ENCODE measurements at regions not wholly inside any gene's neighbourhood (a gene's known extent, or its start where the extent isn't known, plus 50 kb on each side); places are given as distances from the start of the nearest gene placed in this dataset.

- H3K9me3 ChIP-seq (ENCODE audit: low read length): no peaks in the 10 kb centered on the region
- BruUV-seq (replicated peaks): no TSS peak
- POLR2A ChIA-PET (ENCODE audit: unreplicated experiment): no interaction called here
- H3K9me2 ChIP-seq (replicated peaks; ENCODE audit: low read length): no peaks in the 10 kb centered on the region
- no peaks in the 10 kb centered on the region for H4K20me1 ChIP-seq (ENCODE audit: low read length)
- no peak for ATAC-seq
- CTCF ChIA-PET: no interaction called here
- H3K4me3 ChIP-seq (ENCODE audit: low read length): no peak overlapping the region
- 0 out of 2 replicates have a peak overlapping the region, but pooled peaks have one; percentile 39 for H3K27ac ChIP-seq (ENCODE audit: low read length)
- H3K36me3 ChIP-seq (ENCODE audit: low read depth, low read length): no peaks in the 10 kb centered on the region
- TF ChIP-seq CTCF (conservative IDR thresholded peaks at IDR 0.05; ENCODE audit: low read depth, low read length): no peak
- no peak for TF ChIP-seq EZH2phosphoT487 (IDR thresholded peaks at IDR 0.05; ENCODE audit: borderline replicate concordance, low read length)
- TF ChIP-seq EZH2 (IDR thresholded peaks at IDR 0.05; ENCODE audit: low read length, unreplicated experiment): no peak
- H3K4me1 ChIP-seq (ENCODE audit: insufficient read depth, low read length): peaks cover 21% of the 10 kb centered on the region
- no peak overlapping the region for H3K4me2 ChIP-seq (ENCODE audit: low read length)
- DNase-seq: peak; percentile 15
- no peaks in the 10 kb centered on the region; the same call in 1 of the 2 replicates for H3K79me2 ChIP-seq (ENCODE audit: low read length)
- no peaks in the 10 kb centered on the region for H3K27me3 ChIP-seq (ENCODE audit: low read length)
- intact Hi-C loops (cut with micrococcal nuclease): no loop called here
- no peak overlapping the region for H3K9ac ChIP-seq (ENCODE audit: low read length)
- H3F3A ChIP-seq (ENCODE audit: low read length, unreplicated experiment): no peaks in the 10 kb centered on the region
- H2AFZ ChIP-seq (ENCODE audit: low read length): no peak overlapping the region
Measured at GRCh38 chr4:41408150-41408549, 129.8 kb upstream of the LIMCH1 start.

GRCh38 chr4:41408859-41409593 is 128.9 kb upstream of the LIMCH1 start:
- H3K27me3 ChIP-seq (ENCODE audit: low read length): no peaks in the 10 kb centered on the region
- intact Hi-C loops (cut with micrococcal nuclease): no loop called here
- ChIA-PET POLR2A (ENCODE audit: unreplicated experiment) (interaction anchor here (0.6 kb wide), 1 partner anchor 18 kb away, joined by 18 read pairs; no protein-coding TSS in a partner anchor), CTCF (no interaction called here)
- H3K9ac ChIP-seq (ENCODE audit: low read length): no peak overlapping the region
- no peak for TF ChIP-seq EZH2 (IDR thresholded peaks at IDR 0.05; ENCODE audit: low read length, unreplicated experiment)
- TF ChIP-seq EZH2phosphoT487 (IDR thresholded peaks at IDR 0.05; ENCODE audit: borderline replicate concordance, low read length): no peak
- TF ChIP-seq CTCF (conservative IDR thresholded peaks at IDR 0.05; ENCODE audit: low read depth, low read length): no peak
- no peaks in the 10 kb centered on the region; the same call in 1 of the 2 replicates for H3K79me2 ChIP-seq (ENCODE audit: low read length)
- no peaks in the 10 kb centered on the region for H3K36me3 ChIP-seq (ENCODE audit: low read depth, low read length)
- H2AFZ ChIP-seq (ENCODE audit: low read length): no peak overlapping the region
- no peaks in the 10 kb centered on the region for H3K9me3 ChIP-seq (ENCODE audit: low read length)
- no peaks in the 10 kb centered on the region for H3K9me2 ChIP-seq (replicated peaks; ENCODE audit: low read length)
- peak overlapping the region; percentile 39 for H3K27ac ChIP-seq (ENCODE audit: low read length)
- DNase-seq: peak; percentile 17
- no peak overlapping the region for H3K4me3 ChIP-seq (ENCODE audit: low read length)
- ATAC-seq: no peak
- no peaks in the 10 kb centered on the region for H4K20me1 ChIP-seq (ENCODE audit: low read length)
- H3F3A ChIP-seq (ENCODE audit: low read length, unreplicated experiment): no peaks in the 10 kb centered on the region
- no TSS peak for BruUV-seq (replicated peaks)
- H3K4me2 ChIP-seq (ENCODE audit: low read length): peak overlapping the region; percentile 15; the same call in 1 of the 2 replicates
- peaks cover 30% of the 10 kb centered on the region for H3K4me1 ChIP-seq (ENCODE audit: insufficient read depth, low read length)

GRCh38 chr4:41409594-41409895 is 128.4 kb upstream of the LIMCH1 start:
- 0 out of 2 replicates have a peak overlapping the region, but pooled peaks have one; percentile 28 for H3K27ac ChIP-seq (ENCODE audit: low read length)
- DNase-seq (no peak), ATAC-seq (no peak)
- H3K79me2 ChIP-seq (ENCODE audit: low read length): no peaks in the 10 kb centered on the region; the same call in 1 of the 2 replicates
- POLR2A ChIA-PET (ENCODE audit: unreplicated experiment): no interaction called here
- H3K4me1 ChIP-seq (ENCODE audit: insufficient read depth, low read length): peaks cover 34% of the 10 kb centered on the region
- H3K9me3 ChIP-seq (ENCODE audit: low read length): no peaks in the 10 kb centered on the region
- CTCF ChIA-PET: no interaction called here
- H3K36me3 ChIP-seq (ENCODE audit: low read depth, low read length): no peaks in the 10 kb centered on the region
- H3K9ac ChIP-seq (ENCODE audit: low read length): no peak overlapping the region
- no peak overlapping the region for H2AFZ ChIP-seq (ENCODE audit: low read length)
- no peak for TF ChIP-seq EZH2phosphoT487 (IDR thresholded peaks at IDR 0.05; ENCODE audit: borderline replicate concordance, low read length)
- TF ChIP-seq CTCF (conservative IDR thresholded peaks at IDR 0.05; ENCODE audit: low read depth, low read length): no peak
- TF ChIP-seq EZH2 (IDR thresholded peaks at IDR 0.05; ENCODE audit: low read length, unreplicated experiment): no peak
- no peaks in the 10 kb centered on the region for H3K9me2 ChIP-seq (replicated peaks; ENCODE audit: low read length)
- BruUV-seq (replicated peaks): no TSS peak
- H3K27me3 ChIP-seq (ENCODE audit: low read length): no peaks in the 10 kb centered on the region
- H3F3A ChIP-seq (ENCODE audit: low read length, unreplicated experiment): no peaks in the 10 kb centered on the region
- no peak overlapping the region for H3K4me3 ChIP-seq (ENCODE audit: low read length)
- H3K4me2 ChIP-seq (ENCODE audit: low read length): peak overlapping the region; percentile 15; the same call in 1 of the 2 replicates
- H4K20me1 ChIP-seq (ENCODE audit: low read length): no peaks in the 10 kb centered on the region
- intact Hi-C loops (cut with micrococcal nuclease): no loop called here

Data from PC-3 (cell line).